HG02885 (cell line): ENCODE measurements at regions not wholly inside any gene's neighbourhood (a gene's known extent, or its start where the extent isn't known, plus 50 kb on each side); places are given as distances from the start of the nearest gene placed in this dataset.

ENCODE experiments used
- ATAC-seq: cut with Tn5 transposase; IDR thresholded peaks from one replicate; pipeline ENCODE4 v1.9.1; 2021; ENCODE audit warnings: mild to moderate bottlenecking; ENCODE audit not compliant: unreplicated experiment, poor library complexity

DNA sequence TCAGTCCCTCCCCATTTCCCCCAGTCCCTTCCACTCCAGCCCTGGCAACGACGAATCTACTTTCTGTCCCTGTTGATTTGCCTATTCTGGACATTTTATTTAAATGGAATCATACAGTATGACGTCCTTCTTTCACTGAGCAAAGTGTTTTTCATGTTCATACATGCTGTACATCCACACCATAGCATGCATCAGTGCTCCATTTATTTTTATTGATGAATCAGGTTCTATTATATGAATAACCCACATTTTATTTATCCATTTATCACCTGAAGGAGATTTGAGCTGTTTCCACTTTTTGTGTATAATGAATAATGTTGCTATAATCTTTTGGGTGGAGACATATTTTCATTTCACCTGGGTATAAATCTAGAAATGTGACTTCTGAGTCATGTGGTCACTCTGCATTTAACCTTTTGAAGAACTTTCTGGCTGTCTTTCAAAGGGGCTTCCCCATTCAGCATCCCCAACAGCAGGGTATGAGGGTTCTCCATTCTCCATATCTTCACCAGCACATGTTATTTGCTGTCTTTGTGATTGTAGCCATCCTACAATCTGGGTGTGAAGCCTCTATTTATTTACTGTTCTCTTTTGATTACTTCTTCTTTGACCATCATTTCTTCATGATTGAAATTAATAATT lies 531.7 kb downstream of the ETS1 start:
- ATAC-seq: no peak

DNA sequence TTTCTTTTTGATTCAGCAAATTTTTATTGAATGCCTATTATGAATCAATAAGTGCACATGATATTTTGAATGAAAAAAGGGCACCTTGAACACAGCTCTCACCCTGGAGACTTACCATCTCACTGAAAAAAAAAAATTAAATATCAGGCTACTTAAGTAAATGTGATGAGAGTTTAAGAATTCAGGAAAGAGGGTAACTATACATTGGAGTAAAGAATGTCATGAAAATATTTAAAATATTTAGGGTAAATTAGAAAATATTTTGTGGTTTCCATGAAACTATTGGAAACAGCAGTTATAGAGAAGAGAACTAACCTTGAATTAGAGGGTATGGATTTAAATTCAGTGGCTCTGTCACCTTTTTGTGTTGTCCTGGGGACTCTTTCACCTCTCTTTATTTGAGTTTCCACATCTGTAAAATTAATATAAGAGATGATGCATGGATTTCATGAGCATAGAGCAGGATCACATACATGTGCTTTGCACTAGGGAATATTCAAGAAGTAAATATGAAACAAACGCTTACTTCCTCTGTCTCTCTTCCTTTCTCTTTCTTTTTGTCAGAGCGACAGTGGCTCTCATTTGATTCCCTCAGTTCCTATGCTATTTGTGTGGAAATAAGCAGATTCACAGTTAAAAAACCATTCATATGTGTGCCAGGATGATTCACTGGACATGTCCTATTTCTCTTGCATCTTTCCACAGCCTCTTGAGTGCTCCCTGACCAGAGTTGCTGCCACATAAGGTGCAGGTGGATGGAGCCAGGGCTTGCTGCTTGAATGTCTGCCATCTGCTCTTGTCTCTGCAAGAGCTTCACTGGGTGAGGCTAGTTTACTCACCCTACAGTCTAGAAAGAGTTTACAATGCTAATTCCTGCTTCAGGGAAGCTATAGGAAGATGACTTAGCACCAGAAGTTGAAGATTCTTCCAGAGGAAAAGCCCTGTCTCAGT lies 533.1 kb downstream of the ETS1 start:
- peak; percentile 75 for ATAC-seq

DNA sequence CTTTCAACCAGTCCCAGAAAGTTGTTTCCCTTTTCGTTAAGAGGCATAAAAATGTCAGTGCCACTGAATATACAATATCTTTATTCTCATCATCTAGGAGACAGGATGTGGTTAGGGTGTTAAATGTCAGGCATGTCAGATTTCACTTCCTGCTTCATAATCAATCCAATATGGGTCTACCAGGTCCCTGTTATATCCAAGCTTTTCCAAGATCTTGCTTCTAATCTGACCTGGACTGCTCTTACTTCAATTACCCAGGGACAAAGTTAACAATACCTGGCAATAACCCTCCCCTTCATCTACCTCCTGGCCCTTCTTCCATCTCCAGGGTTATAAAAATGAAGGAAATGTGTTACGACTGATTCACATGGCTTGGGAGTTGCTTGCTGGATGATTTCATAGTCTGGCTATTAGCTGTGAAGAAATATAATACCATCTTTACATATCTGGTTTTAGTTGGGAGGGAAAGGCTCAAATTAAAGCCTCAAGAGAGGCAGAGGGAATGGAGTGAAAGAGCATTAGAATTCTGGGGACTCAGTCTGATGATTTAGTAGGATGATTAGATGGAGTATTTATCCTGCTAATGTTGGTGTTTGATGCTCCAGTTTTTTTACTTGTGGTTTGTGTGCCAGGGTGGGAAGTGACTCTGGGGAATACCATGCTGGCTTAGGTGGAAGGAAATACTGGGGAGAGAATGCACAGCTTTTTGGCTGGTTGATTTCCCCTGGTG lies 534.3 kb downstream of the ETS1 start:
- peak; percentile 34 for ATAC-seq

DNA sequence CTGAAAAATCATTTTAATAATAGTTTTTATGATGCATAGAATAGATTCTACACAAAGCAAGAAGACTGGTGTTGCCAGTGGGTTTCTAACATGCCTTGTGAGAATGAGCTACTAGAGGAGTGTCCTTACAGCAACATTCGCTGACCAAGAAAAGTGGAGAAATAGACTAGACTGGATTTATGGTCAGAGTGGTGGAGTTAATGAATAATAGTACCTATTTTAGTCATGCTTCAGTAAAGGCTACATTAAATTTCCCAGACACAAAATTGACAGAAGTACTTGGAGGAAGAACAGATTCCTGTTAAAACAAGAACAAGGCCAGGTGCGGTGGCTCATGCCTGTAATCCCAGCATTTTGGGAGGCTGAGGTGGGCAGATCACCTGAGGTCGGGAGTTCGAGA lies 539.2 kb downstream of the ETS1 start:
- no peak for ATAC-seq

DNA sequence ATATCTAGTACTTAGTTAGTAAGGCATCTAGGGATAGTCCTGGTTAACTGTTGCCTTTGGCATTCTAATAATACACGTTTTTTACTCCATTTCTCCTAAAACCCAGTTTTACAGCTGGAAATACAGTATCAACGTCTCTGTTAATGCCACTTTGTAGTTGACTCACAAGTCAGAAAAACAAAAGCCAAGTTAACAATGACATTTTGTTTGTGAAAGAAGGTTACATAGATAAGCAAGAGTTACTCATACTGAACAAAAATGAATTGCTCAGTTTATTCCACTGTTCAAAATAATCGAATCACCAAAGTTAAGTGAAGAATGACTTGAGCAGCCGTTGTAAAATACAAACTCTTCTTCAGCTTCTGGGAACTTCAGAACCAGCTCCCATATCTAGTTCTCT lies 540.3 kb downstream of the ETS1 start:
- ATAC-seq: no peak

DNA sequence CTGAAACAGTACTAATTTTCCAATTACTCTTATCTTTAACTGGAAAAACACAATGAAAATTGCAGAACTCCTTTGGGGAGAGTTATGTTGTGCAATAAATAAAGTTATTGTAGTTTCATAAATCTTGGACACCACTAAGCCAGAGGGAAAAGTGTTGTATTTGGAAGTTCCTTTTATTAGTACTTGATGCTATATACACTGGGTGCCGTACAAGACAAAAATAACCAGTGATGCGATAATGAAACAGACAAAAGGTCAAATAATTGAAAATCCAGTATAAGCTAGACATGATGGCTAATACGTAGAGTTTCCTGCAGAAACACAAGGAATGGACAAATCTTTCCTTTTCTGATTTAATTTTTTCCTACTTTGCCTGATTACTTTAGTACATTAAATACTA lies 541.1 kb downstream of the ETS1 start:
- no peak for ATAC-seq

DNA sequence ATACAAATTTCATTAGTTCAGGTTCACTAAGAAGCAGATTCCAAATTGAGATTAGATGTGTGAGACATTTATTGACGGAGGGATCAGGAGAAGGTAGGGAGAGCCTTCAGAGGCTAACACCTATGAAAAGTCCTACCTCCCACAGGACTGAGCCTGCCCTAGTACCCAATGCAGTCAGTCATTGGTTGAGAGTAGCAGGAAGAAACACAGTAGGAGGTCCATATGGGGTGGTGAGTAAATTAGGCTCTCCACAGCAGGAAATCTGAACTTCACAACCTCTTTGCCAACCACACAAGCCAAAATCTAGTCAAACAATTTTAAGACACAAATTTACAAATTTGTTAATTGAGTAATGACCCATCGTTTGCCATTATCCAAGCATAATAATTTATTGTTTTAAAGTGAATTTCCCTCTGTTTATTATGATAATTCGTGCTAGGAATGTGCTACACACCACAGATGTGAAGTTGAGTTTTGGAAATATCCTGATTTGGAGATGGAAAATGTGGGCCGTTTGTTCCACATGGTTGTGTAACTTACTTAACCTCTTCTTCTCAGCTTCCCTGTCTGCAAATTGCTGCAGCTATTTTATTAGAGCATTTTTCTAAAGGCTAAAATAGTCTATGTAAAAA lies 542.1 kb downstream of the ETS1 start:
- ATAC-seq: no peak

DNA sequence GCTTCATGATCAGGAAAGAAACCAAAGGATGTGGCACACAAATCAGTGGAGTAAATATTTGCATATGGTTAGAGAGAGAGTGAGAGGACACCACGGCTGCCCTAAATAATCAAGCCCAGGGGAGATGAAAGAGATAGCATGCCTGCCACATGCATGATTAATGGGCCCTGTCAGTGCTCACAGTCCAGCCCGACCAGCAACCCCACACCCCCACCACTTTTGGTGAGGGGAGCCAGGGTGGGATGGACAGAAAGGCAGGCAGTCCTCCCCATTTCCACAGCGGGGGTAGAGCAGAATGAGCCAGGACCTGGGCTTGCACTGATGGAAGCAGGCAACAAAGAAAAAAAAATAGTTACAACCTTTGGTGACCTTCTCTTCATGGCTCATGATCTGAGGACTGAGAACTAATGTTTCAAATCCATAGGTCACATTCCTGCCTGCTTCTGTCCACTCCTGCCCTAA lies 545.0 kb downstream of the ETS1 start:
- no peak for ATAC-seq

DNA sequence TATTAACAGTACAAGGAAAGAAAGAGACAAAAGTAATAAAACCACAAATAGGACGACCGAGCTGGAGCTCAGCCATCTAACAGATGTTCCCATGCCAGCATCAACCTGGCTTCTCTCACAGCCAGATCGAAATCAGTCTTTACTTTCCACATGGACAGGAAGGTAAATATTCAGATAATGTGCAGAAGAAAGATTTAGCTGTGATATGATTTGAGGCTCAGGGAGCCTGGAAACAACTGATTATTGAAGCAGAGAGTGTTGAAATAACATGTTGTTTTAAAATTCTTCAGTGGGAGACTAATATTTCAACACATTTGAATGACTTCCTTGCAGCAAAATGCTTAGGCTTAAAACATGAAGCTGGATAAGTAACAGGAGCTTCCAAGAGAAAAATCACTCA lies 546.8 kb downstream of the ETS1 start:
- ATAC-seq: no peak

DNA sequence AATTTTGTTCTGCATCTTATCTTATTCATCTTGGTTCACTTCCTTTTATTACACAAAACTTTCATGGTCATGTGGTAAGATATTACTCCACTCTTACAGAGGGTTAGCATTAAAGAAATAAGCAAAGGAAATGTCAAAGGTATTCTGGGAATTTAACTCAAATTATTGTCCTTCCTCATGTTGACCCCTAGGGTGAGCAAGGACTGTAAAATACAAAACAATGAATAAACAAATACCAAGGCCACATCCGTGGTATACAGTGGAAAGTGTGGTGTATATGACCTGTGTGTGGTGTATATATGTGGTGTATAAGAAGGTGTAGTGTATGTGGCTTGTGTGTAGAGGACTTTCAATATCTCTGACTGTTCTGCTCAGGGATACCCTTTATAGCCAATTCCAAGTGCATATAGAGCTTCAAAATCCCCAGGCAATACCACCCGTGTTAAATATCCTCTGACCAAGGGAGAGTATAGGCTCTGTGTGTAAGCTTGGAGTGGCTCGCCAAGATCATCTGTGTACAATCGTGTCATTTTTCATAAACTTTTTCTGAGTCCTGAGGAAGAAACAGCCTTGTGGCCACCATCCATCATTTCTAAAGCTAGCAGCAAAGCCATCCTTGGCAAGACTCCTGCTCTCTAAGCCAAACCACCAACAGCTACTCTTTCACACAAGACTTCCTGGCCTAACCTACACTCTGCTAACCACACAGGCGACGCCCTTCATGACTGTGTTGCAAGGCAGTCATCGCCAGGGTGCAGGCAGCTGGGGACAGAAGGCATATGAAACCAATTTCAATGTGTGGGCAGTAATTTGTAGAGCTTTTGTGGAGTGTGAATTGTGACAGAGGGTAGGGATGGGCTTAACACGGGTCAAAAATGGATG lies 548.0 kb downstream of the ETS1 start:
- ATAC-seq: peak; percentile 79

DNA sequence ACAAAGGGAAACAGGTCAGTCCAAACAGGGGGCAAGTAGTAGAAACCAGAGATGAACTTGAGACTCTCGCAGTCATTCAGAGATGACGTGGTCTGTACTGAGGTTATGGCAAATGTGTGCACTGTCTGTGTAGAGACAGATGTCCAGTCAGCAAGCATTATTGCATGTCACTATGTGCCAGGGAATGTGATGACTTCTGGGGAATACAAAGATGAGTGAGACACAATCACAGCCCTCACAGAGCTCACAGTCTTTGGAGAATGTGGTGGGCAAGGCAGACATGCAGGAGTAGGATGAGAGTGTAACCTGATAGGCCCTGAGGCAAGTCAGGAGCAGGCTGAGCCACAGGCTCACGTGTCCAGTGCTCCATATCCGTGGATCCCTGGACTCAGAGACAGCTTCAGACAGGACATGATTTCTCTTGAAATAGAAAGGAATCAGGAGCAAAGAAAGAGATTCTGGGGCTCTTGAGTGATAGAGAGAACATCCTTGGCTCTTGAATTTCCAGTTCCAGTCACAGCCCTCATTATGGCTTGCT lies 550.7 kb downstream of the ETS1 start:
- no peak for ATAC-seq

DNA sequence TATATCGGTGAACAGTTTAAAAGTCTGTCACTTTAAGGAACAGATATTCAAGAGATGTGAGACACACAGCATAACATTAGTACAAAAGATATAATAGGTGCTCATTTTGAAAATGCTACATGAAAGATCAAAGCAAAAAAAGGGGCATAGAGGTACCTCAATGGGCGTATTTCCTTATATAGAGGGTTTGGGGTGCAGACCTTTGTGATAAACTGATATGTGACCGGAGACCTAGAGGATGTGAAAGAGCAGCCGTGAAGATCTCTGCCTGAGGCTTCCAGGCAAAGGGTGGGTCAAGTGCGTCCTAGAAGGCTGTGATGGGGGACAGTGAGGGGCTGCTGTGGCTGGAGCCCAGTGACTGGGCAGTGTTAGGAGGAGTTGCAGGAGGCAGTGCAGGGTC lies 551.4 kb downstream of the ETS1 start:
- no peak for ATAC-seq

DNA sequence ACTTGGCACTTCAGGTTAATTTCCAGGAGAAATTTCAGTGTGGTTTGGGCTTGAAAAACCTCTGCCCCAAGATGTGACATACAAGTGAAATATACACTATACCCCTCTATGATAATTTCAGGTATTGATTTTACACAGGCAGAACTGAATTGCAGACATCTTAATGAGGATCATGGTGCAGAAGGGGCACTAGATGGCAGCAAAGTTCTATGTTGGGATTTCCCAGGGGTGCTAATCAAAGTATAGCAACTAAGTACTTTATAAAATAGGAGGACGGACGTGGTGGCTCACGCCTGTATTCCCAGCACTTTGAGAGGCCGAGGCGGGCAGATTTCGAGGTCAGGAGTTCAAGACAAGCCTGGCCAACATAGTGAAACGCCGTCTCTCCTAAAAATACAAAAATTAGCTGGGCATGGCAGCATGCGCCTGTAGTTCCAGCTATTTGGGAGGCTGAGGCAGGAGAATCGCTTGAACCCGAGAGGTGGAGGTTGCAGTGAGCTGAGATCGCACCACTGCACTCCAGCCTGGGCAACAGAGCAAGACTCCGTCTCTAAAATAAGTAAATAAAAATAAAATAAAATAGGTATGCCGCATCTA lies 555.7 kb downstream of the ETS1 start:
- peak; percentile 90 for ATAC-seq

DNA sequence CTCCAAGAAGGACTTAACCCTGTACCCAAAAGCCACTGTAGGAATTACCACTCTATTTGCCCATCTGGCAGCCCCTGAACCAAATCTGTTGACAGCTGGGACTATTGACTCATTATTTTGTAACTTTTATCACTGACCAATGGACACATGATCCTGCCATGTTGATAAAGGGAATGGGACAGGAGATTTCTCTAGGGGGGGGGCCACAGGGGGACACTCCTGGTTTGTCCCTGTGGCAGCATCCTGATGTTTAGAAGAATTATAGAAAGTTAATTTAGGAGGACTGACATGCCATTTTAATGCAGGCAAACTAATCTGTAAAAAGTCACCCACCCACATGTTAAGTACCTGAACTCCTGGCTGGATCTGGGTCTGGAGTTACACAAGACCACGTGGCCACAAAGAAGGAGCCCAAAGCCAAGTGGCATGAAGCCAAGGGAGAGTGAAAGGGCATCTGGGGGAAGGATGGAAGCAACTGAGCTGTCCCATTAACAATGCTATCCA lies 558.1 kb downstream of the ETS1 start:
- no peak for ATAC-seq

DNA sequence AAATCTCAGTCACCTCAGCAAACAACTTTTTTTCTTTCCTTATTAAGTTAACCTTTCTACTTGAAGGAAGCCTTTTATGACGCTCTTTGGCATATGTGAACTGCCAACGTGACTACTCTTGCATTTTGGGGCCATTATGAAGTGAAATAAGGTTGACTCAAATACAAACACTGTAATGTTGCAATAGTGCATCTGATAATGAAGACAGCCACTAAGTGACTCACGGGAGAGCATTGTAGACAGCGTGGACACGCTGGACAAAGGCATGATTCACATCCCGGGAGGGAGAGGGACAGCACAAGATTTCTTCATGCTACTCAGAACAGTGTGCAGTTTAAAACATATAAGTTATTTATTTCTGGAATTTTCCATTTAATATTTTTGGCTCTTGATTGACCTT lies 560.8 kb downstream of the ETS1 start:
- ATAC-seq: no peak

DNA sequence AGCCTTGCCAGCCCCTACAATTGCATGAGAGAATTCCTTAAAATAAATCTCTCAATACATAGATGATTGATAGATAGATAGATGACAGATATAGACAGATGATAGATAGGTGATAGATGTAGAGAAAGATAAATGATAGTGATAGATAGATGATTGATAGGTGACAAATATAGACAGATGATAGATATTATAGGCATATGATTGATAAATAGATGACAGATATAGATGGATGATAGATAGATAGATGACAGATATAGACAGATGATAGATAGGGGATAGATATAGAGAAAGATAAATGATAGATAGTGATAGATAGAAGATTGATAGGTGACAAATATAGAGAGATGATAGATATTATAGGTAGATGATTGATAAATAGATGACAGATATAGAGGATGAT lies 564.6 kb downstream of the ETS1 start:
- no peak for ATAC-seq

DNA sequence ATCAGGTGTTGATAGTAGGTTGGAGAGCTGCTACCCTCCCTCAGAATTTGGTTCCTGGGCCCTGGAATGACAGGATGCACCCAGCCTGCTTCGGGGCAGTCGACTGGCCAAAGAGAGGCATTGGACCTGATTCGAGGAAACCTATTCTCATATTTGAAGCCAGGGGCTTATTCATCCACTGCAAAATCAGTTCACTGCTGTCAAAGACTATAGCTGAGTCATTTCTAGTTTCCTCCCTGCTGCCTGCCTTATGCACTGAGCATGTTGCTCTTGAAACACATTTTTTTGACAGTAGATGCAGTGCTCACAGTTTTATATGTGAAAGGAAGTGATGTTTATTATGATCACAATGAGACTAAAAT lies 565.4 kb downstream of the ETS1 start:
- peak; percentile 60 for ATAC-seq

DNA sequence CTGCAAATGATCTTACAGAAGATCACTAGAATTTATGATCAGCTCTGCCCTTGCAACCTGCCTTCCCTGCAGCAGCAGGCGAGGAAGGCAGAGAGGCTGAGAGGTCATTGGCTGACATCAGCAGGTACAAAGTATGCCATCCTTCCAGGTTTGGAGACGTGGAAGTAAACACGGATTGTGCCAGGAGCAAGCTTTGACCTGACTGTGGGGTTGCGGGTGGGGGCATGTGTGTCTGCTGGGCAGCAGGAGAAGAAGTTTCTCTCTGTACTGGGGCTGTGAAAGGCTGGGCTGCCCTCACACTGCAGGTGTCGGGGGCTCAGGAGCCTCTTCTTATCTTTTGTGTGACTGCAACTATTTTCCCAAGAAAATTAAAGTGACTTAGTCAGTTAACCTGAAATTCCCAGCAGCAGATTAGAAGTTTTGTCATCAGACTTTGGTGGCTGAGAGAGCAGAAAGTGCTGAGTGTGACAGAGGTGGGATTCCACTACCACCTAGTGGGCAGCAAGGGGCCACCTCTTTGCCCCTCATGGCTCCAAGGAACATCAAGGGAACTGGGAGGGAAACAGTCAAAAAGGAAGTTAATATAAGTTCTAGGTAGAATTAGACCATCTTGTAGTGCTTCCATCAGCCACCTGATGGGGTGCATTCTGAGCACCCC lies 565.9 kb downstream of the ETS1 start:
- ATAC-seq: no peak
